Gastrocnemius medialis (tissue), 4 donors: ENCODE measurements at regions not wholly inside any gene's neighbourhood (a gene's known extent, or its start where the extent isn't known, plus 50 kb on each side); places are given as distances from the start of the nearest gene placed in this dataset.

ENCODE experiments used
- POLR2A ChIP-seq, 2 donors: fragments of 450-650 bp; IDR thresholded peaks; one replicate each; pipeline ENCODE4 v1.6.1; 2017; ENCODE audit warnings: antibody characterized with exemption in 2 of 2, mild to moderate bottlenecking in 2 of 2, moderate library complexity in 2 of 2
- TF ChIP-seq, protein P1 (sequence below), 5 experiments: fragments of 450-650 bp in 3 of 5; fragments of 200-600 bp in 2 of 5; sonication (generic) in 2 of 5; IDR thresholded peaks in 4 of 5; conservative IDR thresholded peaks in 1 of 5; 1 replicate in 4 of 5; 2 replicates in 1 of 5; pipeline ENCODE4 v1.5.1; 2016 to 2019; ENCODE audit warnings: antibody characterized with exemption in 5 of 5, mild to moderate bottlenecking in 3 of 5, moderate library complexity in 3 of 5

DNA sequence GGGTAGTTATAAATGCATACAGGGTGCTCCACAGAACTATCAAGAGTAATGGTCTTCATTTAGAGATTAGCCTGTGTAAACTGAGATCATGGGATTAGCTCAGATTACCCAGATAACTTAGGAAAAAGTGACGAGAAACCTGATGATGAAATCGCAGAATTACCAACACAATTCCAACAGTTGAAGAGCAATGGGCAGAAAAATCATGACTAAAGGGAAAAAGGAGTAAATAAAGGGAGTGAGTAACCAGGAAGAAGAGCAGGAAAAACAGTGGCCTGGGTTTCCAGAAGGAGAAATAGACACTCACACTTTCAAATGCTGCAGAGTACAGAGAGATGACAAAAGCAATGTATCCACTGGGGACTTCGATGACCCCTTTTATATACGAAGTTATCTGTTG is 817.3 kb downstream of the TRIML1 start:
- TF ChIP-seq POLR2A (IDR thresholded peaks at IDR 0.05): no peak
- TF ChIP-seq, protein P1, sequence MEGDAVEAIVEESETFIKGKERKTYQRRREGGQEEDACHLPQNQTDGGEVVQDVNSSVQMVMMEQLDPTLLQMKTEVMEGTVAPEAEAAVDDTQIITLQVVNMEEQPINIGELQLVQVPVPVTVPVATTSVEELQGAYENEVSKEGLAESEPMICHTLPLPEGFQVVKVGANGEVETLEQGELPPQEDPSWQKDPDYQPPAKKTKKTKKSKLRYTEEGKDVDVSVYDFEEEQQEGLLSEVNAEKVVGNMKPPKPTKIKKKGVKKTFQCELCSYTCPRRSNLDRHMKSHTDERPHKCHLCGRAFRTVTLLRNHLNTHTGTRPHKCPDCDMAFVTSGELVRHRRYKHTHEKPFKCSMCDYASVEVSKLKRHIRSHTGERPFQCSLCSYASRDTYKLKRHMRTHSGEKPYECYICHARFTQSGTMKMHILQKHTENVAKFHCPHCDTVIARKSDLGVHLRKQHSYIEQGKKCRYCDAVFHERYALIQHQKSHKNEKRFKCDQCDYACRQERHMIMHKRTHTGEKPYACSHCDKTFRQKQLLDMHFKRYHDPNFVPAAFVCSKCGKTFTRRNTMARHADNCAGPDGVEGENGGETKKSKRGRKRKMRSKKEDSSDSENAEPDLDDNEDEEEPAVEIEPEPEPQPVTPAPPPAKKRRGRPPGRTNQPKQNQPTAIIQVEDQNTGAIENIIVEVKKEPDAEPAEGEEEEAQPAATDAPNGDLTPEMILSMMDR (IDR thresholded peaks at IDR 0.05 in 4 of 5, conservative IDR thresholded peaks at IDR 0.05 in 1 of 5): no peak
